ENCODE measurements at regions not wholly inside any gene's neighbourhood (a gene's known extent, or its start where the extent isn't known, plus 50 kb on each side); places are given as distances from the start of the nearest gene placed in this dataset.

DNA sequence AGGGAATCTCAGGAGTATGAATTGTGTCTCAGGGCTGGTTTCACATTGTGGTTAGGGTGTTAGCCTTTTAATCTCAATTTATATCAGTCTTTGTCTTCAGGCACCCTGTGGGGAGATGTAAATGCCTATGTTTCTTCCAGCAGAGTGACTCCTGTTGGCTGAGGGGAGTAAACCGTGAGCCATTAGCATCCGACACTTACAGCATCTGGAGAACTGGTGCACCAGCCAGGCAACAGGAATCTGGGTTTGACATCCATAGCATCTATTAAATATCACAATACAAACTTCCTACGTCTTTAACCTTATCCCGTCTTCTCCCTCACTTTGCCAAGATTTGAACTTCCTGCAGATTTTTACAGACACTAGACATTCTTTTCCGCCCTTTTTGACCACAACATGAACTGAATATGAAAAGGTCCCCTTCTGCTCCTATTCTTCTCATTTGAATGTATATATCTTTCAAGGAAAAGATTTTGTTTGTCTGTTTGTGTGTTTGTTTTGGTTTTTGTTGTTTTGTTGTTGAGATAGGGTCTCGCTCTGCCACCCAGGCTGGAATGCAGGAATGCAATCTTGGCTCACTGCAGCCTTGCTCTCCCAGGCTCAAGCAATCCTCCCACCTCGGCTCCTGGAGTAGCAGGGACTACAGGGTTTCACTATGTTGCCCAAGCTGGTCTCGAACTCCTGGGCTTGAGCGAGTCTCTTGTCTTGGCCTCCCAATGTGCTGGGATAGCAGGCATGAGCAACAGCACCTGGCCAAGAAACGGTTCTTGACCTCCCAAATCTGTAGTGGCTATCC lies 626.2 kb downstream of the TLR4 start:
- Histone ChIP-seq H3K36me3 (ENCODE audit: control insufficient read depth in 2 of 2, insufficient read depth in 2 of 2, low read length in 1 of 2) (no peaks in the 10 kb centered on the region), H3K4me2 (ENCODE audit: control insufficient read depth, insufficient read depth) (no peak overlapping the region), H3K4me3 (no peak overlapping the region), H3K79me2 (ENCODE audit: control insufficient read depth, insufficient read depth, low read length) (no peaks in the 10 kb centered on the region), H3K4me1 (ENCODE audit: control insufficient read depth, insufficient read depth, low read length) (no peaks in the 10 kb centered on the region), H4K20me1 (ENCODE audit: control insufficient read depth, insufficient read depth) (no peaks in the 10 kb centered on the region), H3K27ac (ENCODE audit: control insufficient read depth, insufficient read depth) (no peak overlapping the region), H3K9ac (ENCODE audit: control insufficient read depth, insufficient read depth, low read length) (no peak overlapping the region), H2AFZ (ENCODE audit: control insufficient read depth, low read depth, low read length) (no peak overlapping the region), H3K9me3 (replicated peaks; ENCODE audit: control insufficient read depth, insufficient read depth, low read length) (no peaks in the 10 kb centered on the region), H3K27me3 (replicated peaks in 1 of 2; ENCODE audit: control insufficient read depth in 2 of 2, insufficient read depth in 2 of 2, low read length in 1 of 2) (no peaks in the 10 kb centered on the region)
- RAD21 ChIA-PET (ENCODE audit: unreplicated experiment) = no interaction called here
- no peak for DNase-seq (ENCODE audit: low read depth, low spot score)
- no peak for FAIRE-seq
- BruUV-seq (replicated peaks) = no TSS peak
- 9% methylated on average over 9 of the region's 10 CpGs for WGBS (ENCODE audit: insufficient coverage, insufficient replicate concordance, low lambda C conversion rate, missing lambda C conversion rate)
- SMC1A ChIA-PET (ENCODE audit: uncharacterized antibody, unreplicated experiment) = no interaction called here
- POLR2A ChIA-PET = no interaction called here
- in situ Hi-C loops (cut with MboI) (no loop called here), intact Hi-C loops (cut with micrococcal nuclease; ENCODE audit: unreplicated experiment) (no loop called here)
- TF ChIP-seq PAX5 (IDR thresholded peaks at IDR 0.05; ENCODE audit: borderline replicate concordance, low read depth, low read length) = no peak
- TF ChIP-seq EP300 (IDR thresholded peaks at IDR 0.05; ENCODE audit: borderline replicate concordance in 1 of 2, control insufficient read depth in 1 of 2, low read depth in 2 of 2, low read length in 2 of 2) = no peak
- TF ChIP-seq, protein P1, sequence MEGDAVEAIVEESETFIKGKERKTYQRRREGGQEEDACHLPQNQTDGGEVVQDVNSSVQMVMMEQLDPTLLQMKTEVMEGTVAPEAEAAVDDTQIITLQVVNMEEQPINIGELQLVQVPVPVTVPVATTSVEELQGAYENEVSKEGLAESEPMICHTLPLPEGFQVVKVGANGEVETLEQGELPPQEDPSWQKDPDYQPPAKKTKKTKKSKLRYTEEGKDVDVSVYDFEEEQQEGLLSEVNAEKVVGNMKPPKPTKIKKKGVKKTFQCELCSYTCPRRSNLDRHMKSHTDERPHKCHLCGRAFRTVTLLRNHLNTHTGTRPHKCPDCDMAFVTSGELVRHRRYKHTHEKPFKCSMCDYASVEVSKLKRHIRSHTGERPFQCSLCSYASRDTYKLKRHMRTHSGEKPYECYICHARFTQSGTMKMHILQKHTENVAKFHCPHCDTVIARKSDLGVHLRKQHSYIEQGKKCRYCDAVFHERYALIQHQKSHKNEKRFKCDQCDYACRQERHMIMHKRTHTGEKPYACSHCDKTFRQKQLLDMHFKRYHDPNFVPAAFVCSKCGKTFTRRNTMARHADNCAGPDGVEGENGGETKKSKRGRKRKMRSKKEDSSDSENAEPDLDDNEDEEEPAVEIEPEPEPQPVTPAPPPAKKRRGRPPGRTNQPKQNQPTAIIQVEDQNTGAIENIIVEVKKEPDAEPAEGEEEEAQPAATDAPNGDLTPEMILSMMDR (IDR thresholded peaks at IDR 0.05 in 2 of 3, conservative IDR thresholded peaks at IDR 0.05 in 1 of 3; ENCODE audit: control insufficient read depth in 2 of 3, extremely low read depth in 1 of 3, insufficient read depth in 1 of 3, low read depth in 3 of 3, low read length in 3 of 3) = no peak
- TF ChIP-seq CBFB (IDR thresholded peaks at IDR 0.05; ENCODE audit: low read depth) = no peak
- no peak for TF ChIP-seq WRNIP1 (IDR thresholded peaks at IDR 0.05; ENCODE audit: borderline replicate concordance, low read depth, low read length)
- no peak for TF ChIP-seq GATAD2B (conservative IDR thresholded peaks at IDR 0.05; ENCODE audit: low read depth)
- TF ChIP-seq IRF3 (IDR thresholded peaks at IDR 0.05) = no peak
- TF ChIP-seq TCF3 (IDR thresholded peaks at IDR 0.05; ENCODE audit: borderline replicate concordance, insufficient read depth, low read depth, low read length) = no peak
- CTCF ChIA-PET = no interaction called here
- ATAC-seq = no peak

All from GM12878 (cell line).